Caco-2 (cell line): ENCODE measurements at regions not wholly inside any gene's neighbourhood (a gene's known extent, or its start where the extent isn't known, plus 50 kb on each side); places are given as distances from the start of the nearest gene placed in this dataset.

Source experiments
- BruUV-seq: library from RNA; stranded (reverse); fragments of 400-500 nt; replicated peaks from 2 replicates; lab custom pipeline; 2021; lab: Mats Ljungman, UMichigan
- CTCF ChIA-PET: fragments of 300-600 bp; sonication (Branson Sonifier 250); formaldehyde crosslinking; loops from one replicate; lab custom pipeline; 2022; ENCODE audit warnings: antibody characterized with exemption; lab: Charles Lee
- POLR2A ChIA-PET: fragments of 300-600 bp; sonication (Branson Sonifier 250); formaldehyde crosslinking; loops from one replicate; lab custom pipeline; 2022; ENCODE audit warnings: antibody characterized with exemption; lab: Charles Lee
- DNase-seq, 2 experiments: peaks; one replicate each; pipeline versions ENCODE4 v3.0.0 to v3.0.0-alpha.2; 2020 to 2022
- H3K27me3 ChIP-seq: replicated peaks from 2 replicates; pipeline ENCODE4 v1.6.0; 2011; ENCODE audit warnings: low read length; ENCODE audit not compliant: control insufficient read depth, insufficient read depth
- H3K36me3 ChIP-seq: 2 replicates; pipeline ENCODE4 v1.5.1; 2011; ENCODE audit warnings: low read length; ENCODE audit not compliant: control insufficient read depth, insufficient read depth
- H3K4me1 ChIP-seq: fragments of 250-450 bp; sonication (Bioruptor Pico); 2 replicates; pipeline ENCODE4 v1.5.1; 2020; ENCODE audit warnings: mild to moderate bottlenecking
- H3K4me3 ChIP-seq: 2 replicates; pipeline ENCODE4 v1.5.1; 2011; ENCODE audit warnings: low read depth, mild to moderate bottlenecking, control low read depth, low read length
- H3K9me3 ChIP-seq: fragments of 250-450 bp; sonication (Bioruptor Pico); 2 replicates; pipeline ENCODE4 v1.5.1; 2020; ENCODE audit warnings: mild to moderate bottlenecking, moderate library complexity
- H3K27ac Mint-ChIP-seq: one replicate; pipeline ENCODE4 v1.8.0; 2022; ENCODE audit warnings: mixed read lengths; ENCODE audit not compliant: unreplicated experiment
- H3K27me3 Mint-ChIP-seq: one replicate; pipeline ENCODE4 v1.8.0; 2022; ENCODE audit warnings: mixed read lengths; ENCODE audit not compliant: insufficient read depth, unreplicated experiment
- H3K36me3 Mint-ChIP-seq: one replicate; pipeline ENCODE4 v1.8.0; 2022; ENCODE audit warnings: mild to moderate bottlenecking, mixed read lengths; ENCODE audit not compliant: insufficient read depth, unreplicated experiment
- H3K4me1 Mint-ChIP-seq: one replicate; pipeline ENCODE4 v1.8.0; 2022; ENCODE audit warnings: low read depth, mixed read lengths; ENCODE audit not compliant: unreplicated experiment
- H3K4me3 Mint-ChIP-seq: one replicate; pipeline ENCODE4 v1.8.0; 2022; ENCODE audit warnings: mild to moderate bottlenecking, moderate library complexity, mixed read lengths; ENCODE audit not compliant: unreplicated experiment
- H3K9me3 Mint-ChIP-seq: one replicate; pipeline ENCODE4 v1.8.0; 2022; ENCODE audit warnings: mixed read lengths; ENCODE audit not compliant: unreplicated experiment
- intact Hi-C: fragments of 100-400 bp; cut with micrococcal nuclease; formaldehyde crosslinking; loops from one replicate; pipeline ENCODE4 v1.10.0; 2022; ENCODE audit not compliant: unreplicated experiment
- TF ChIP-seq, protein P1 (sequence below), 2 experiments: fragments of 200-600 bp in 1 of 2; IDR thresholded peaks; 1 replicate in 1 of 2; 2 replicates in 1 of 2; pipeline versions ENCODE4 v1.5.1 to v1.8.0; 2011 to 2022; ENCODE audit warnings: antibody characterized with exemption in 1 of 2, control low read depth in 1 of 2, inconsistent platforms in 1 of 2, low read depth in 1 of 2, low read length in 1 of 2, mild to moderate bottlenecking in 1 of 2, moderate library complexity in 1 of 2; ENCODE audit not compliant: insufficient read depth in 1 of 2, severe bottlenecking in 1 of 2, unreplicated experiment in 1 of 2

DNA sequence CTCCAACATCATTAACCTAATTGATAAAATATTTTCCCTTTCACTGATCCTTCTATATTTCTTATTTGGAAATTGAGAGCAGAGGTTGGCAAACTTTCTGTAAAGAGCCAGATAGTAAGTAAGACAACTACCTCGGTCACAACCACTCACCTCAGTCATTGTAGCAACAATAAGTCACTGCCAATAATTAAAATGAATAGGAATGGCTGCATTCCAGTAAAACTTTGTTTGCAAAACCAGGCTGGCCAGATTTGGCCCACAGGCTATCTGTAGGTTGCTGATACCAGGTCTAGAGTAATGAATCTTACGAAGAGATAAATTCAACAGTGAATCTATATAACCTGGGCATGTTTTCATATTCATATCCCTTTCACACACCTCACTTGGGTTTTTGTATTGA is 316.2 kb upstream of the TBC1D5 start:
- Mint-ChIP-seq H3K27me3 (no peaks in the 10 kb centered on the region), H3K4me1 (no peaks in the 10 kb centered on the region), H3K9me3 (peaks cover 8% of the 10 kb centered on the region), H3K4me3 (no peak overlapping the region), H3K36me3 (no peaks in the 10 kb centered on the region), H3K27ac (no peak overlapping the region)
- Histone ChIP-seq H3K4me3 (no peak overlapping the region), H3K27me3 (no peaks in the 10 kb centered on the region), H3K9me3 (peaks cover 5% of the 10 kb centered on the region; the same call in 1 of the 2 replicates), H3K36me3 (no peaks in the 10 kb centered on the region), H3K4me1 (no peaks in the 10 kb centered on the region)
- TF ChIP-seq, protein P1, sequence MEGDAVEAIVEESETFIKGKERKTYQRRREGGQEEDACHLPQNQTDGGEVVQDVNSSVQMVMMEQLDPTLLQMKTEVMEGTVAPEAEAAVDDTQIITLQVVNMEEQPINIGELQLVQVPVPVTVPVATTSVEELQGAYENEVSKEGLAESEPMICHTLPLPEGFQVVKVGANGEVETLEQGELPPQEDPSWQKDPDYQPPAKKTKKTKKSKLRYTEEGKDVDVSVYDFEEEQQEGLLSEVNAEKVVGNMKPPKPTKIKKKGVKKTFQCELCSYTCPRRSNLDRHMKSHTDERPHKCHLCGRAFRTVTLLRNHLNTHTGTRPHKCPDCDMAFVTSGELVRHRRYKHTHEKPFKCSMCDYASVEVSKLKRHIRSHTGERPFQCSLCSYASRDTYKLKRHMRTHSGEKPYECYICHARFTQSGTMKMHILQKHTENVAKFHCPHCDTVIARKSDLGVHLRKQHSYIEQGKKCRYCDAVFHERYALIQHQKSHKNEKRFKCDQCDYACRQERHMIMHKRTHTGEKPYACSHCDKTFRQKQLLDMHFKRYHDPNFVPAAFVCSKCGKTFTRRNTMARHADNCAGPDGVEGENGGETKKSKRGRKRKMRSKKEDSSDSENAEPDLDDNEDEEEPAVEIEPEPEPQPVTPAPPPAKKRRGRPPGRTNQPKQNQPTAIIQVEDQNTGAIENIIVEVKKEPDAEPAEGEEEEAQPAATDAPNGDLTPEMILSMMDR (IDR thresholded peaks at IDR 0.05; ENCODE audit: insufficient read depth in 1 of 2, low read depth in 1 of 2, low read length in 1 of 2, severe bottlenecking in 1 of 2, unreplicated experiment in 1 of 2): no peak
- BruUV-seq: no TSS peak
- DNase-seq: no peak
- CTCF ChIA-PET: no interaction called here
- intact Hi-C loops: no loop called here
- POLR2A ChIA-PET: no interaction called here

DNA sequence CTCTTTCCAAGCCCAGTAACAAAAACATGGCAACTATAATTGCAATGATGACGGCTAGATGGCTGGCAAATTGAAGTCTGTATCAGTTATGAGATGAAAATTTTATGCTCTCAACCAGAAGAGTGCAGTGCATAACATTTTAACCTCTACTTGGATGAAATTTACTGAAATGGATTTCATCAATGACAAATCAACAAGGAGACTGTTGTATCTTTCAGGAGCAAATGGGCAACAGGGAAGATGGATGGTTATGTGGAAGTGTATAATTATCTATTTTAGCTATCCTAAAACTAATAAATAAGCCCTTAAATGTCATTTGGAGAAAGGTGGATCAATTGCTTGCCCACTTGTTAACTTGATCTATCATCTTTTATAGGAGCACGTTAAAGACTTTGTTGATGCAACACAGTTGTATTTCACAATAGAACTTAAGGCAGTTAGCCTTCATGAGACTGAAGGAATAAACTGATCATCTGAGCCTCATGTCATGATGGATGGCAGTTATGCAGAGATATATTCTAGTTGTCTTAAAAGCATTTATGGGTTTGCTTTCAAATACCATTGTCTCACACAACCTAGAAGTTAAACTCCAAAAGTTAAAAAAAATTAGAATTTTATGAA is 315.1 kb upstream of the TBC1D5 start:
- no peaks in the 10 kb centered on the region for H3K36me3 Mint-ChIP-seq
- H3K27me3 Mint-ChIP-seq: no peaks in the 10 kb centered on the region
- intact Hi-C loops: no loop called here
- H3K4me1 Mint-ChIP-seq: no peaks in the 10 kb centered on the region
- CTCF ChIA-PET: no interaction called here
- DNase-seq: no peak
- no peak overlapping the region for H3K27ac Mint-ChIP-seq
- POLR2A ChIA-PET: no interaction called here
- Histone ChIP-seq H3K4me3 (no peak overlapping the region), H3K27me3 (no peaks in the 10 kb centered on the region), H3K36me3 (no peaks in the 10 kb centered on the region), H3K9me3 (peaks cover 5% of the 10 kb centered on the region; the same call in 1 of the 2 replicates), H3K4me1 (no peaks in the 10 kb centered on the region)
- no peak overlapping the region for H3K4me3 Mint-ChIP-seq
- no peaks in the 10 kb centered on the region for H3K9me3 Mint-ChIP-seq
- BruUV-seq: no TSS peak
- TF ChIP-seq, protein P1 (IDR thresholded peaks at IDR 0.05; ENCODE audit: insufficient read depth in 1 of 2, low read depth in 1 of 2, low read length in 1 of 2, severe bottlenecking in 1 of 2, unreplicated experiment in 1 of 2): no peak

DNA sequence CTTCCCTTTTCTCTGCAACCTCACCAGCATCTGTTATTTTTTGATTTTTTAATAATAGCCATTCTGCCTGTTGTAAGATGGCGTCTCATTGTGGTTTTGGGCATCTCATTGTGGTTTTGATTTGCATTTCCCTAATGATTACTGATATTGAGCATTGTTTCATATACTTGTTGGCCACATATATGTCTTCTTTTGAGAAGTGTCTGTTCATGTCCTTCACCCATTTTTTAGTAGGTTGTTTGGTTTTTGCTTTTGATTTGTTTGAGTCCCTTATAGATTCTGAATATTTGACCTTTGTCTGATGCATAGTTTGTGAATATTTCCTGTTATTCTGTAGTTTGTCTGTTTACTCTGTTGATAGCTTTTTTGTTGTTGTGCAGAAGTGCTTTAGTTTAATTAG is 312.2 kb upstream of the TBC1D5 start:
- H3K36me3 Mint-ChIP-seq: no peaks in the 10 kb centered on the region
- no peaks in the 10 kb centered on the region for H3K9me3 Mint-ChIP-seq
- Histone ChIP-seq H3K9me3 (peaks cover 5% of the 10 kb centered on the region; the same call in 1 of the 2 replicates), H3K27me3 (no peaks in the 10 kb centered on the region), H3K36me3 (no peaks in the 10 kb centered on the region), H3K4me3 (no peak overlapping the region), H3K4me1 (no peaks in the 10 kb centered on the region)
- TF ChIP-seq, protein P1 (IDR thresholded peaks at IDR 0.05; ENCODE audit: insufficient read depth in 1 of 2, low read depth in 1 of 2, low read length in 1 of 2, severe bottlenecking in 1 of 2, unreplicated experiment in 1 of 2): no peak
- ChIA-PET CTCF (no interaction called here), POLR2A (no interaction called here)
- no TSS peak for BruUV-seq
- DNase-seq: no peak
- intact Hi-C loops: no loop called here
- H3K27ac Mint-ChIP-seq: no peak overlapping the region
- H3K27me3 Mint-ChIP-seq: no peaks in the 10 kb centered on the region
- no peaks in the 10 kb centered on the region for H3K4me1 Mint-ChIP-seq
- no peak overlapping the region for H3K4me3 Mint-ChIP-seq
